ENCODE measurements at regions not wholly inside any gene's neighbourhood (a gene's known extent, or its start where the extent isn't known, plus 50 kb on each side); places are given as distances from the start of the nearest gene placed in this dataset.

DNA sequence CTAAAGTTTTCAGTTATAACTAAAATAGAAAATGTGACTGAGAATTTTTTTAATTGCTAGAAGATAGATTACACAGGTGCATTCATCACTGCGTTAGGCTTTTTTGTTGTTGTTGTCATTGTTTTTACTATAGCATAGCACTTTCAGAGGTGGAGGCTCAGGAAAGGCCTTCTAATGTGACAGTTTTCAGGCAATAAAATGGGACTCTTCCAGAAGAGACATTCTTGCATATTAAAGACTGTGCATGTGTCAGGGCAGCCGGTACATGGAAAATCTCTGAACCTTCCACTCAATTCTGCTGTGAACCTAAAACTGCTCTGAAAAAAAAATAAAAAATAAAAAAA is 175.2 kb downstream of the METTL4 start:
- H3K9me3 Mint-ChIP-seq = no peaks in the 10 kb centered on the region
- H3K27me3 Mint-ChIP-seq = peaks cover 8% of the 10 kb centered on the region
- POLR2A ChIA-PET = no interaction called here
- CTCF ChIA-PET = no interaction called here
- no peaks in the 10 kb centered on the region for H3K36me3 Mint-ChIP-seq (ENCODE audit: low read depth)
- H3K27ac Mint-ChIP-seq = no peak overlapping the region
- H3K4me1 Mint-ChIP-seq = no peaks in the 10 kb centered on the region
- no peak for DNase-seq
- no peak overlapping the region for H3K4me3 Mint-ChIP-seq

DNA sequence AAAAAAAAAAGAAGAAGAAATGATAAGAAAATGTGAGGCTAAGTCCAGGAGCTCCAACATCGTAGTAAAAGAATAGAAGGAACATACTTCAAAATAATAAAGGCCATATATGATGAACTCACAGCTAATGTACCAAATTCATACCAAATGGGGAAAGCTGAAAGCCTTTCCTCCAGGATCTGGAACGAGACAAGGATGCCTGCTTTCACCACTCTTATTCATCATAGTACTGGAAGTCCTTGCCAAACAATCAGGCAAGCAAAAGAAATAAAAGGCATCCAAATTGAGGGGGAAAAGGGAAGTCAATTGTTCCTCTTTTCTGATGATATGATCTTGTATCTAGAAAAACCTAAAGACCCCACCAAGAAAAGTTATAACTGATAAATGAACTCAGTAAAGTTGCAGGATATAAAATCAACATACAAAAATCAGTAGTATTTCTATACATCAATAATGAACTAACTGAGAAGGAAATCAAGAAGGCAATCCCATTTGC is 170.6 kb downstream of the METTL4 start:
- Mint-ChIP-seq H3K9me3 (no peaks in the 10 kb centered on the region), H3K4me1 (no peaks in the 10 kb centered on the region), H3K4me3 (no peak overlapping the region), H3K27me3 (peaks cover 12% of the 10 kb centered on the region), H3K27ac (no peak overlapping the region), H3K36me3 (ENCODE audit: low read depth) (no peaks in the 10 kb centered on the region)
- ChIA-PET CTCF (no interaction called here), POLR2A (no interaction called here)
- no peak for DNase-seq

DNA sequence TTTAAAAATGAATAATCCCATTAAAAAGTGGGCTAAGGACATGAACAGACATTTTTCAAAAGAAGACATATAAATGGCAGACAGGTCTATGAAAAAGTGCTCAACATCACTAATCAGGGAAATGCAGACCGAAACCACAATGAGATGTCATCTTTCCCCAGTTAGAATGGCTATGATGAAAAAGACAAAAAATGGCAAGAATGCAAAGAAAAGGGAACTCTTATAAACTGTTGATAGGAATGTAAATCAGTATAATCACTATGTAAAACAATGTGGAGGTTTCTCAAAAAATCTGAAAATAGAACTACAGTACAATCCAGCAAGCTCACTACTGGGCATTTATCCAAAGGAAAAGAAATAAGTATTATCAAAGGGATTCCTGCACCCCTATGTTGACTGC is 169.2 kb downstream of the METTL4 start:
- Mint-ChIP-seq H3K9me3 (no peaks in the 10 kb centered on the region), H3K27ac (no peak overlapping the region), H3K4me1 (no peaks in the 10 kb centered on the region), H3K4me3 (no peak overlapping the region), H3K36me3 (ENCODE audit: low read depth) (no peaks in the 10 kb centered on the region), H3K27me3 (peaks cover 10% of the 10 kb centered on the region)
- ChIA-PET POLR2A (no interaction called here), CTCF (no interaction called here)
- DNase-seq = no peak

DNA sequence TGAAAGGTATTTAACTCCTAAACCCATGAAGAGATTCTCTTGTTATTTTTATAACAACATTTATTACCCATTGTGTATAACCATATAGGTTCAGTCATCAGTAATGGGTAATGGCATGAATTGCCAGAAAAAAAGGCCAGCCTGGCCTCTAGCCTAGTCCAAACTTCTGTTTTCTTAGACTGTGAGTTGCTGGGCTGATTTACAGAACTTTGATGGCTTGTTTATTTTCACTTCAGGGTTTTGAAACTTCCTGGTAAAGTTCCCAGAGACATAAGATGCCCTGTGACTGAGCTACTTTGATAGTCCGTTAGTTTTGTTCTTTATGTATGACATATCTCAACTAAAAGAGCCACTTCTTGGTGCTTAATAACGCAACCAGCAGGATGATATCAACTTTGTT is 164.8 kb downstream of the METTL4 start:
- CTCF ChIA-PET = no interaction called here
- POLR2A ChIA-PET = no interaction called here
- DNase-seq = no peak
- H3K4me3 Mint-ChIP-seq = no peak overlapping the region
- no peaks in the 10 kb centered on the region for H3K9me3 Mint-ChIP-seq
- no peaks in the 10 kb centered on the region for H3K4me1 Mint-ChIP-seq
- peaks cover 7% of the 10 kb centered on the region for H3K27me3 Mint-ChIP-seq
- no peak overlapping the region for H3K27ac Mint-ChIP-seq
- no peaks in the 10 kb centered on the region for H3K36me3 Mint-ChIP-seq (ENCODE audit: low read depth)

DNA sequence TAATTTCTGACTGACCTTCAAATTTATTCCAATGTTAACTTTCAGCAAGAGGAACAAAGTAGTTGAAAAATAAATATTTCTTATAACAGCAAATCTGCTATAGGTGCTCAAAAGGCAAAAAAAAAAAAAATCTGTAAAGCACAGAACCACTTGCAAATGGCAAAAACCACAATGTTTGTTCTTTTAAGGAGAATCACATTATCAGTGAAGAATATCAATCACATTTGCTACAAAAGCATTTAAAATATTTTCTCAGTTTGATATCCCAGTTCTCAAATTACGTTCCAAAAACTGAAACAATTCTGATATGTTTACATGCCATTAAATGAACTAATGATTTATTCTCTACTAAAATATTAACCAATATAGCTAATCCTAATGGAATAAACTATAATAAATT is 163.3 kb downstream of the METTL4 start:
- POLR2A ChIA-PET = no interaction called here
- CTCF ChIA-PET = no interaction called here
- Mint-ChIP-seq H3K27ac (no peak overlapping the region), H3K4me3 (no peak overlapping the region), H3K9me3 (no peaks in the 10 kb centered on the region), H3K36me3 (ENCODE audit: low read depth) (no peaks in the 10 kb centered on the region), H3K27me3 (no peaks in the 10 kb centered on the region), H3K4me1 (no peaks in the 10 kb centered on the region)
- DNase-seq = no peak

DNA sequence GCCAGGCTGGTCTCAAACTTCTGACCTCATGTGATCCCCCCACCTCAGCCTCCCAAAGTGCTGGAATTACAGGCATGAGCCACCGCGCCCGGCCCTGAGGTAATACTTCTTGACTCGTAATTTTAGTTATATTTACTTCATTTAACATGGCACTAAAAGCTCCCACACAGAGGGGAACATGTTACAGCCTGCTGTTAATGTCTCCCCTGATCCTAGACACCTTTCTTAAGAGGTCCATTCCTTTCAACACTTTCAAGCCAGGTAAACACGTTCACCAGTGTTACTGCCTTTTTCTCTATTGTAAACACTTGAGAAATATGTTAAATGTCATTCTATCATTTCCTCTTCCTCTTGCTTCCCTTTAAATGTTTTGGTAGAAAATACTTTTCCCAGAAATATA is 161.4 kb downstream of the METTL4 start:
- no peaks in the 10 kb centered on the region for H3K4me1 Mint-ChIP-seq
- H3K27me3 Mint-ChIP-seq = peaks cover 2% of the 10 kb centered on the region
- POLR2A ChIA-PET = no interaction called here
- no peaks in the 10 kb centered on the region for H3K36me3 Mint-ChIP-seq (ENCODE audit: low read depth)
- H3K4me3 Mint-ChIP-seq = no peak overlapping the region
- CTCF ChIA-PET = no interaction called here
- no peaks in the 10 kb centered on the region for H3K9me3 Mint-ChIP-seq
- DNase-seq = no peak
- no peak overlapping the region for H3K27ac Mint-ChIP-seq

DNA sequence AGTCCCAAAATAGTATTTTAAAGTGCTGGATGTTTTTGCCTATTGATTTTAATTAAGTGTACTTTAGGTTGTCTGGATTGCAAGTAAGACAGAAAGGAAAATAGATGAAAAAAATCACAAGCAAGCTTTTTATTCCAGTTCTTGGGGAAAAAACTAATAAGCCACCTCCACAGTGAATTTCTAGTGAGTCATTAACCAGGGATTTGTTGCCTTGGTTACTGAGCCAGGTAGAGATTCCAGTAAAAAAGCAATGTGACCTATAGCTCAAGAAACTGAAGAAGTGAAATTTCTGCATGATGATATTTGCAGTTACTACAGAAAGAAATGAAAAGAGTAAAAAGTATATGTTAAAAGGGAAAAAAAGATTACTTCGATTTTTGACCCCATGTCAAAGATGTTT is 160.6 kb downstream of the METTL4 start:
- no peak for DNase-seq
- H3K27me3 Mint-ChIP-seq = peaks cover 2% of the 10 kb centered on the region
- no peak overlapping the region for H3K27ac Mint-ChIP-seq
- no peaks in the 10 kb centered on the region for H3K4me1 Mint-ChIP-seq
- no peak overlapping the region for H3K4me3 Mint-ChIP-seq
- ChIA-PET POLR2A (no interaction called here), CTCF (no interaction called here)
- H3K9me3 Mint-ChIP-seq = no peaks in the 10 kb centered on the region
- no peaks in the 10 kb centered on the region for H3K36me3 Mint-ChIP-seq (ENCODE audit: low read depth)

DNA sequence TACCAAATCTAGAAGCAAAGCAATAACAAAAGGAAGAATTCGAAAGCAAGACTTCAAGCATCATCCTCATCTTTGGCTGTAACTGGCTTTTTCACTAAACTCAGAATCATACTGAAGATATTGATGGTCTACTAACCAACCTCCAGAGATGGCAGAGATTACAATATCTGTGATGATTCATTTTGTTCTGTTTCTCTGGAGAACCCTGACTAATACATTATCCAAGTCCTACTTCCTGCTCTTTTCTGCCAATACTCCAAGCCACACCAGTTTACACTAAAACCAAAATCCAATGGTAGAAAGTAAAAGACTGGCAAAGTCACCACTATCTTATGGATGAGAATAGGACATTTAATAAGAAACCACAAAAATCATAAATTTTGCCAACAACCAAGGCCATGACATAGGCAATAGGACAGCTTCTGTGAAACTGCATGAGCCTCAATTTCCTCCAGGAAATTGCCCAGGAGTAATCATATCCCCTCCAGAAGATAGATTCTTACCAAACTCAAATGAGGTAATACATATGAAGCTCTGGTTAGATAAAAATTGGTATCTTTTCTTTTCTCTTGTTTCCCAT is 159.8 kb downstream of the METTL4 start:
- no peaks in the 10 kb centered on the region for H3K36me3 Mint-ChIP-seq (ENCODE audit: low read depth)
- H3K9me3 Mint-ChIP-seq = no peaks in the 10 kb centered on the region

DNA sequence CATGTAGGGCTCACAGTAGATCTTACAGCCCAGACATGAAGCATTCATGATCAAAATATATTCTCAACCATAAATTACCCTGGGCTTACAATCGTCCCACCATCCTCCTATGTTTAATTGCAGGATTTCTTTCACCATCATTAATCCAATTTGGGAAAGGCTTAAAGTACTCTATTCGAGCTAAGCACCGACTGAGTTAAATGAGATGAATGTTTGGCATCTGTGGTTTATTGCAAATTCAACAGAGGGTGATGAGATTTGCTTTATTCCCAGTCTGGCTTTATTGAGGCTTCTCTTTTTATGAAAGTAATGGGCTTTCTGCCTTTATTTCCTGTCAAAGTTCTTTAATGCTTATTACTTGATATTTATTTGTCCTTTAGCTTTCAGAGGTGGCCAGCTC is 159.0 kb downstream of the METTL4 start:
- Mint-ChIP-seq H3K4me1 (no peaks in the 10 kb centered on the region), H3K27ac (no peak overlapping the region), H3K9me3 (no peaks in the 10 kb centered on the region), H3K27me3 (peaks cover 2% of the 10 kb centered on the region), H3K4me3 (no peak overlapping the region), H3K36me3 (ENCODE audit: low read depth) (no peaks in the 10 kb centered on the region)
- no peak for DNase-seq
- POLR2A ChIA-PET = no interaction called here
- CTCF ChIA-PET = no interaction called here

More for the DNA sequence above, 159.8 kb downstream of the METTL4 start:
- Mint-ChIP-seq H3K4me3 (no peak overlapping the region), H3K27ac (no peak overlapping the region), H3K27me3 (peaks cover 2% of the 10 kb centered on the region), H3K4me1 (no peaks in the 10 kb centered on the region)
- POLR2A ChIA-PET = no interaction called here
- CTCF ChIA-PET = no interaction called here
- DNase-seq = no peak

DNA sequence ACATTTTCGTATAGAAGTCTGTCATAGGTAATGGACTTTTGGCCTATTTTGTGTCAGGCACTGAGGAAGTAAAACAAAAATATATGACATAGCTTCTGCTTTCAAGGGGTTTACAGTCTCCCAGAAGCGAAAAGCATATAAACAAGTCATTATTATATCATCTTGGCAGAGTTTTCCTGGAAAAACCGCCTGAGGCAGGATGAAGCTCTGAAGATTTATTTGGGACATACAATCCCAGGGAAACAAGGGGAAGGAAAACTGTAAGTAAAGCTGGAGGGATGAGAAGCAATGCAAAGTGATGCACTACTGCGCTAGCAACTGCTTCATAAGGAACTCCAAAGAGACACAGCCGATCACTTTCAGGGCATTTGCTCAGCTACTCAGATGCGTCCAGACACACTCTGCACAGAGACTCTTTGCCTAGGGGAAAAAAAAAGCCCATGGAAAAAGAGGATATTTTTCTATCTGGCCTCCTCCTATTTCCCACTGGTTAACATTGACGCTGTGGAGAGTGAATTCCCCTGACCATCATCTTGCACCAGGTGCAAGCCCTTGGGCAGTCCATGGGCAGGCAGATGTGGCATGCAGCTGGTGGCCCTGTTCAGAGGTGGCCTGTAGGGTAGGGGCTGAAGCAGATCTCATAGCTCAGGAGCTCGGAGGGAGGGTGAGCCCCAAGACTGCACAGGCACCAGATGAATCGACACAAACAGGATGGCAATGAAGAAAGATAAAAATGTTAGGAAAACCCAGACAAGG is 158.1 kb downstream of the METTL4 start:
- Mint-ChIP-seq H3K27ac (no peak overlapping the region), H3K9me3 (no peaks in the 10 kb centered on the region), H3K4me3 (no peak overlapping the region), H3K27me3 (peaks cover 2% of the 10 kb centered on the region), H3K4me1 (no peaks in the 10 kb centered on the region), H3K36me3 (ENCODE audit: low read depth) (no peaks in the 10 kb centered on the region)
- POLR2A ChIA-PET = no interaction called here
- CTCF ChIA-PET = interaction anchor here (0.6 kb wide), 1 partner anchor 40 kb away, joined by 3 read pairs; no protein-coding TSS in a partner anchor
- no peak for DNase-seq

DNA sequence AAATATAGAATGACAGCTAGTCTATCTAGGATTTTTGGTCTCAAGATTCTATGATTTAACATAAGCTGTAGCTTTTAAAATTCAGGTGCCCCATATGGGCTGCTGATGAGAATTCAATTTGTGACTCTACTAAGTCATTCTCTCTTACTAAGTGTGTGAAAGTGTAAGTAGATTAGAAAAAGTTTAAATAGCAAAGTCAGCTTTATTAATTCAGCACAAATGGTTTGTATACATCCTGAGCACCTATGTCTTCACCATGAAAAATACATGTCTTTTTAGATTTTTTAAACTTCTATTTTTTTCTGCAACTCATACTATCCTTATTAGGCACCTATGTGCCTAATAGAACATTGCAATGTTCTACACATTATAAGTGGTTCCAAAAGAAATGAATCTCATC is 157.1 kb downstream of the METTL4 start:
- no peak overlapping the region for H3K4me3 Mint-ChIP-seq
- DNase-seq = no peak
- no peaks in the 10 kb centered on the region for H3K36me3 Mint-ChIP-seq (ENCODE audit: low read depth)
- POLR2A ChIA-PET = no interaction called here
- H3K9me3 Mint-ChIP-seq = no peaks in the 10 kb centered on the region
- no peaks in the 10 kb centered on the region for H3K4me1 Mint-ChIP-seq
- H3K27me3 Mint-ChIP-seq = peaks cover 2% of the 10 kb centered on the region
- no peak overlapping the region for H3K27ac Mint-ChIP-seq
- CTCF ChIA-PET = no interaction called here

DNA sequence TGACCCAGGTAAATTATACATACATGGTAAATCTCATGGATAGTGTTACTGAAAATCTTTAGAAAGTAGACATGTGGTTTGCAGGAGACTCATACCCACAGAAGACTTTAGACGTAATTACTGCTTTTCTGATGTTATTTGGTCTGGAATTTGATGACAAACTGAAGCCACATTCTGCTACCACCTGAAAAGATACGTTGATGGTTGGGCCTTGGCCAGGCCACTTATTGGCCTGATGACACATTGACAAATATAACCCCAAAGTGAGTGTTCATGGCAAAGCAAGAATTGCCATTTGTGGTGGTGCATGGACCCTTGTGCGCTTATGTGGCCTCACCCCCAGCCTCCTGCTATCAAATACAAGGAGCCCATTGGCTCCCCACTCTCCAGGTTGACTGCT is 155.6 kb downstream of the METTL4 start:
- ChIA-PET POLR2A (no interaction called here), CTCF (no interaction called here)
- no peak for DNase-seq
- no peaks in the 10 kb centered on the region for H3K9me3 Mint-ChIP-seq
- no peak overlapping the region for H3K27ac Mint-ChIP-seq
- H3K36me3 Mint-ChIP-seq (ENCODE audit: low read depth) = no peaks in the 10 kb centered on the region
- H3K4me1 Mint-ChIP-seq = no peaks in the 10 kb centered on the region
- H3K27me3 Mint-ChIP-seq = peaks cover 2% of the 10 kb centered on the region
- no peak overlapping the region for H3K4me3 Mint-ChIP-seq

DNA sequence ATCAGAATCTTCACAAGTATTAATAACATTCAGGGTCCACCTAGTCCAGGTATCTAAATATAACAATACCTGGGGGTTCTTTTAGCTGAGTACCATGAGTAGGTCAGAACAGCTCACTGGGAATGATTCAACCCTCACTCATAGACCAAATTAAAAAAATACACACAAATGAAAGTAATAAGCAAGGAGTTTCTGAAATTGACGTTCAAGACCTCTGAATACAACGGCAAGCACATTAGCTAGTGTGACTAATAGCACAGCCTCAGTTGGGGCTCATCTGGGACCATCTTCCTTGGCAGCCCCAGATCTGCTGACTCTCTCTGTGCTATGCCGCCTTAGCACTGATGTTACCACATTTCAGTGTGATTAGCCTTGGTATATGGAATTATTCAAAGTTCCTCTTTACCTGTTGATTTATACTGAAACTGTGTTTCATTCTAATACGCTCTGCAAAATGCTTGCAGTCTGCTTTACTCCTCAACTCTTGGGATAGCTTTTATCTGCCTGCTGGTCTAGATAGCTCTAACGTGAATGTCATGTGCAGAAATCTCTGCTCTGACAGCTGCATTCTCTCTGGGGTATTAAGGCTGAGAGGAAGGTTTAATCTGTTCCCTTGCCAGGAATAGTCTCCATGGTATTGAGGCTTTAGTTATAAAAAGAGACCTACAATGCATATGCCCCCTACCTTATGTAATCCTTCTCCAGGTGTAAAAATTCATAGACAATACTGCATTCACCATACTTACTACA is 153.3 kb downstream of the METTL4 start:
- ChIA-PET CTCF (no interaction called here), POLR2A (no interaction called here)
- Mint-ChIP-seq H3K4me3 (no peak overlapping the region), H3K4me1 (no peaks in the 10 kb centered on the region), H3K27me3 (peaks cover 2% of the 10 kb centered on the region), H3K9me3 (no peaks in the 10 kb centered on the region), H3K27ac (no peak overlapping the region), H3K36me3 (ENCODE audit: low read depth) (no peaks in the 10 kb centered on the region)
- DNase-seq = no peak

DNA sequence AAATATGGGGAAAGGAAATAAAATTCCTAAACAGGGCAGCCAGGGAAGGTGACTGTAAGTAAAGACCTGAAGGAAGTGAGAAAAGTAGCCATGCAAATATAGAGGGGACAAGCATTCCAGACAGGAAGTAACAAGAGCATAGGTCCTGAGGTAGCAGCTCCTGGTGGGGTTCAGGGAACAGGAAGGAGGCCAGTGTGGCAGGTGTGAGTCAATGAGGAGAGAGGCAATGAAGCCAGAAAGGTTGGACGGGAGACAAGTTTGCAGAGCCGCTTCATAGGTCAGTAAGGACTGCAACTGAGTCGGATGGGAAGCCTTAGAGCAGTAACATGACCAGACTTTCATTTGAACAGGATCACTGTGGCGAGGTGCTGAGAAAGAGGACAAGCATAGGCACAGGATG is 150.9 kb downstream of the METTL4 start:
- Mint-ChIP-seq H3K4me3 (no peak overlapping the region), H3K27me3 (no peaks in the 10 kb centered on the region), H3K27ac (no peak overlapping the region), H3K4me1 (no peaks in the 10 kb centered on the region), H3K9me3 (no peaks in the 10 kb centered on the region), H3K36me3 (ENCODE audit: low read depth) (no peaks in the 10 kb centered on the region)
- no peak for DNase-seq
- POLR2A ChIA-PET = no interaction called here
- CTCF ChIA-PET = no interaction called here
